ENCODE measurements at regions not wholly inside any gene's neighbourhood (a gene's known extent, or its start where the extent isn't known, plus 50 kb on each side); places are given as distances from the start of the nearest gene placed in this dataset.

- TF ChIP-seq POLR2A (IDR thresholded peaks at IDR 0.05): no peak
- no peak for TF ChIP-seq CTCF (IDR thresholded peaks at IDR 0.05)
- no peak for TF ChIP-seq POLR2AphosphoS5 (IDR thresholded peaks at IDR 0.05)
Measured at GRCh38 chr14:98035396-98035795, 1236.6 kb downstream of the BCL11B start.

Measured in prostate gland (tissue), 2 donors.